H1 (cell line): ENCODE measurements at regions not wholly inside any gene's neighbourhood (a gene's known extent, or its start where the extent isn't known, plus 50 kb on each side); places are given as distances from the start of the nearest gene placed in this dataset.

Source experiments
- CTCF ChIA-PET: fragments of 300-600 bp; sonication (Branson Sonifier 250); formaldehyde crosslinking; loops from one replicate; lab custom pipeline; 2021; ENCODE audit not compliant: partially characterized antibody; lab: Charles Lee
- POLR2A ChIA-PET: fragments of 300-600 bp; sonication (Branson Sonifier 250); formaldehyde crosslinking; loops from one replicate; lab custom pipeline; 2021; ENCODE audit warnings: inconsistent platforms; ENCODE audit not compliant: partially characterized antibody; lab: Charles Lee
- DNase-seq, 2 experiments: peaks; one replicate each; pipeline versions ENCODE4 v3.0.0 to v3.0.0-alpha.2; 2010 to 2022; ENCODE audit warnings: low spot score in 2 of 2, low read depth in 1 of 2, mixed read lengths in 1 of 2
- FAIRE-seq: peaks from 2 replicates; lab custom pipeline; 2011; peaks lifted over from hg19 to GRCh38; lab: Jason Lieb, UNC
- H2AFZ ChIP-seq: 2 replicates; pipeline ENCODE4 v1.8.1; 2012; ENCODE audit warnings: low read length, inconsistent platforms
- H2AK5ac ChIP-seq: 2 replicates; pipeline ENCODE4 v1.6.1; 2013; ENCODE audit warnings: low read depth, low read length
- H2BK120ac ChIP-seq: replicated peaks from 2 replicates; pipeline ENCODE3; 2013; ENCODE audit warnings: low read depth, low read length, inconsistent platforms
- H2BK12ac ChIP-seq: 2 replicates; pipeline ENCODE4 v1.6.1; 2013; ENCODE audit warnings: low read depth, low read length
- H2BK15ac ChIP-seq: 2 replicates; pipeline ENCODE4 v1.6.1; 2013; ENCODE audit warnings: low read length
- H2BK20ac ChIP-seq: 2 replicates; pipeline ENCODE4 v1.6.1; 2013; ENCODE audit warnings: low read length
- H2BK5ac ChIP-seq: 2 replicates; pipeline ENCODE4 v1.6.1; 2013; ENCODE audit warnings: low read depth, low read length
- H3K14ac ChIP-seq: 2 replicates; pipeline ENCODE4 v1.6.1; 2013; ENCODE audit warnings: inconsistent platforms; ENCODE audit not compliant: insufficient read length
- H3K18ac ChIP-seq: 2 replicates; pipeline ENCODE4 v1.6.1; 2013; ENCODE audit warnings: low read length; ENCODE audit errors: extremely low read depth
- H3K23ac ChIP-seq: 2 replicates; pipeline ENCODE4 v1.6.1; 2013; ENCODE audit warnings: inconsistent platforms; ENCODE audit not compliant: insufficient read length
- H3K23me2 ChIP-seq: 2 replicates; pipeline ENCODE4 v1.6.1; 2013; ENCODE audit warnings: low read depth, low read length
- H3K27ac ChIP-seq: 2 replicates; pipeline ENCODE4 v1.6.1; 2011; ENCODE audit warnings: low read depth, low read length, inconsistent platforms
- H3K27me3 ChIP-seq, 4 experiments: replicated peaks in 1 of 4; 1 replicate in 1 of 4; 2 replicates in 3 of 4; pipeline versions ENCODE4 v1.6.1 to v1.8.1; 2011 to 2013; ENCODE audit warnings: low read length in 3 of 4, mild to moderate bottlenecking in 3 of 4, inconsistent platforms in 2 of 4, mixed read lengths in 2 of 4, moderate library complexity in 1 of 4; ENCODE audit not compliant: control insufficient read depth in 3 of 4, insufficient read depth in 3 of 4; ENCODE audit errors: extremely low read depth in 1 of 4
- H3K36me3 ChIP-seq, 4 experiments: 2 replicates each; pipeline versions ENCODE4 v1.6.1 to v1.8.1; 2011 to 2013; ENCODE audit warnings: mild to moderate bottlenecking in 4 of 4, low read length in 3 of 4, moderate library complexity in 2 of 4, control low read depth in 1 of 4, inconsistent platforms in 1 of 4; ENCODE audit not compliant: insufficient read depth in 4 of 4, control insufficient read depth in 2 of 4
- H3K4ac ChIP-seq: replicated peaks from 2 replicates; pipeline ENCODE3; 2013; ENCODE audit warnings: low read length, low read depth, mixed read lengths, inconsistent platforms; ENCODE audit not compliant: insufficient read length
- H3K4me1 ChIP-seq, 4 experiments: replicated peaks in 1 of 4; 1 replicate in 1 of 4; 2 replicates in 3 of 4; pipeline versions ENCODE4 v1.6.1 to v1.8.1; 2011 to 2013; ENCODE audit warnings: low read length in 3 of 4, inconsistent platforms in 2 of 4, mixed read lengths in 1 of 4; ENCODE audit not compliant: insufficient read depth in 4 of 4, control insufficient read depth in 3 of 4
- H3K4me2 ChIP-seq, 2 experiments: 2 replicates each; pipeline versions ENCODE4 v1.6.1 to v1.8.1; 2011 to 2013; ENCODE audit warnings: low read depth in 2 of 2, low read length in 2 of 2, control low read depth in 1 of 2, inconsistent platforms in 1 of 2, mild to moderate bottlenecking in 1 of 2; ENCODE audit not compliant: insufficient read depth in 1 of 2
- H3K4me3 ChIP-seq, 4 experiments: fragments of 200-600, 300-600 bp in 1 of 4; sonication (generic), shearing (Covaris generic), sonication (Bioruptor Twin) in 1 of 4; 2 replicates each; pipeline versions ENCODE4 v1.5.1 to v1.8.1; 2011 to 2016; ENCODE audit warnings: low read length in 4 of 4, low read depth in 3 of 4, control low read depth in 2 of 4, inconsistent platforms in 2 of 4, mild to moderate bottlenecking in 2 of 4, mixed read lengths in 1 of 4, moderate library complexity in 1 of 4; ENCODE audit not compliant: insufficient read depth in 2 of 4; ENCODE audit errors: extremely low read depth in 1 of 4
- H3K56ac ChIP-seq: replicated peaks from 2 replicates; pipeline ENCODE3; 2013; ENCODE audit warnings: low read depth, mild to moderate bottlenecking, mixed read lengths, low read length, inconsistent platforms; ENCODE audit not compliant: insufficient read length
- H3K79me1 ChIP-seq: 2 replicates; pipeline ENCODE4 v1.6.1; 2013; ENCODE audit warnings: low read depth, low read length, control low read depth
- H3K79me2 ChIP-seq, 2 experiments: 2 replicates each; pipeline versions ENCODE4 v1.6.1 to v1.8.1; 2012 to 2013; ENCODE audit warnings: low read length in 2 of 2, mild to moderate bottlenecking in 2 of 2, inconsistent platforms in 1 of 2; ENCODE audit not compliant: insufficient read depth in 2 of 2, control insufficient read depth in 1 of 2
- H3K9ac ChIP-seq, 4 experiments: replicated peaks in 1 of 4; 1 replicate in 1 of 4; 2 replicates in 3 of 4; pipeline versions ENCODE4 v1.6.1 to v1.8.1; 2011 to 2013; ENCODE audit warnings: low read depth in 3 of 4, low read length in 3 of 4, control low read depth in 2 of 4, mild to moderate bottlenecking in 2 of 4, moderate library complexity in 2 of 4, inconsistent platforms in 1 of 4; ENCODE audit errors: extremely low read depth in 1 of 4
- H3K9me3 ChIP-seq, 2 experiments: 2 replicates each; pipeline versions ENCODE4 v1.6.1 to v1.8.1; 2012 to 2013; ENCODE audit warnings: mild to moderate bottlenecking in 2 of 2, moderate library complexity in 2 of 2, control low read depth in 1 of 2, inconsistent platforms in 1 of 2, low read depth in 1 of 2, low read length in 1 of 2, mixed read lengths in 1 of 2; ENCODE audit not compliant: insufficient read depth in 2 of 2
- H4K20me1 ChIP-seq, 2 experiments: replicated peaks in 1 of 2; 2 replicates each; pipeline versions ENCODE3 to v1.8.1; 2011 to 2013; ENCODE audit warnings: inconsistent platforms in 2 of 2, low read length in 2 of 2, mild to moderate bottlenecking in 1 of 2; ENCODE audit not compliant: insufficient read depth in 2 of 2, control insufficient read depth in 1 of 2
- H4K5ac ChIP-seq: 2 replicates; pipeline ENCODE4 v1.6.1; 2013; ENCODE audit warnings: low read length, low read depth, mixed read lengths, inconsistent platforms; ENCODE audit not compliant: insufficient read length
- H4K8ac ChIP-seq: 2 replicates; pipeline ENCODE4 v1.8.0; 2013; ENCODE audit warnings: mild to moderate bottlenecking, moderate library complexity, low read length, inconsistent platforms; ENCODE audit not compliant: insufficient read depth; ENCODE audit errors: extremely low read depth
- H4K91ac ChIP-seq: replicated peaks from 2 replicates; pipeline ENCODE3; 2013; ENCODE audit warnings: low read length, mixed read lengths, inconsistent platforms; ENCODE audit not compliant: insufficient read length
- CEBPB ChIP-seq: IDR thresholded peaks from 2 replicates; pipeline ENCODE4 v1.6.1; 2012; ENCODE audit warnings: low read depth, low read length
- CHD1 ChIP-seq: IDR thresholded peaks from 2 replicates; pipeline ENCODE4 v1.6.1; 2012; ENCODE audit warnings: low read depth, low read length, improper control_type of control experiment
- CTBP2 ChIP-seq: IDR thresholded peaks from 2 replicates; pipeline ENCODE4 v1.7.0; 2011; ENCODE audit warnings: borderline replicate concordance, mild to moderate bottlenecking, moderate library complexity, mixed read lengths, low read length; ENCODE audit not compliant: insufficient read depth, insufficient read length
- JUN ChIP-seq: IDR thresholded peaks from 2 replicates; pipeline ENCODE4 v1.6.1; 2011; ENCODE audit warnings: low read depth, mild to moderate bottlenecking, improper control_type of control experiment, low read length
- JUND ChIP-seq: IDR thresholded peaks from 2 replicates; pipeline ENCODE4 v1.6.1; 2011; ENCODE audit warnings: mild to moderate bottlenecking, improper control_type of control experiment, low read length
- MAFK ChIP-seq: IDR thresholded peaks from 2 replicates; pipeline ENCODE4 v1.6.1; 2012; ENCODE audit warnings: low read depth, mild to moderate bottlenecking, improper control_type of control experiment, low read length
- POU5F1 ChIP-seq: IDR thresholded peaks from 2 replicates; pipeline ENCODE4 v1.6.1; 2011; ENCODE audit warnings: low read depth, mild to moderate bottlenecking, low read length, moderate library complexity
- RFX5 ChIP-seq: IDR thresholded peaks from 2 replicates; pipeline ENCODE4 v1.6.1; 2011; ENCODE audit warnings: low read depth, low read length, improper control_type of control experiment, borderline replicate concordance
- SP1 ChIP-seq: IDR thresholded peaks from 2 replicates; pipeline ENCODE4 v1.6.1; 2011; ENCODE audit warnings: low read depth, low read length
- SP2 ChIP-seq: IDR thresholded peaks from 2 replicates; pipeline ENCODE4 v1.6.1; 2012; ENCODE audit warnings: mild to moderate bottlenecking, low read length, inconsistent platforms
- SP4 ChIP-seq: IDR thresholded peaks from 2 replicates; pipeline ENCODE4 v1.6.1; 2012; ENCODE audit warnings: low read length, inconsistent platforms
- SUZ12 ChIP-seq: fragments of 200-600 bp; sonication (generic); IDR thresholded peaks from 2 replicates; pipeline ENCODE4 v1.6.1; 2012; ENCODE audit warnings: mild to moderate bottlenecking, inconsistent platforms, low read length, moderate library complexity, mixed read lengths
- TCF12 ChIP-seq: IDR thresholded peaks from 2 replicates; pipeline ENCODE4 v1.6.1; 2011; ENCODE audit warnings: low read depth, mild to moderate bottlenecking, low read length
- YY1 ChIP-seq: IDR thresholded peaks from 2 replicates; pipeline ENCODE4 v1.6.1; 2011; ENCODE audit warnings: low read depth, mild to moderate bottlenecking, low read length
- WGBS, 2 experiments: shearing (Covaris generic) in 1 of 2; methylation state at CpG; one replicate each; pipeline versions ENCODE4 v1.1.6 to v1.1.7; 2013 to 2015; ENCODE audit warnings: low lambda C conversion rate in 2 of 2, mixed read lengths in 2 of 2, inconsistent platforms in 1 of 2, low coverage in 1 of 2, missing lambda C conversion rate in 1 of 2; ENCODE audit not compliant: insufficient replicate concordance in 2 of 2, insufficient coverage in 1 of 2, insufficient read length in 1 of 2; ENCODE audit errors: extremely low coverage in 1 of 2, missing lambda C conversion rate in 1 of 2; 5-methylcytosine and 5-hydroxymethylcytosine counted together
- TF ChIP-seq, protein P1 (sequence below): IDR thresholded peaks from 2 replicates; pipeline ENCODE4 v1.6.1; 2011; ENCODE audit warnings: low read length, improper control_type of control experiment

GRCh38 chr2:48170281-48170680 lies 144.2 kb upstream of the FOXN2 start:
- Histone ChIP-seq H3K79me1 (no peaks in the 10 kb centered on the region), H3K4me3 (no peak overlapping the region), H3K9ac (no peak overlapping the region), H4K91ac (no peak overlapping the region), H3K27me3 (no peaks in the 10 kb centered on the region), H3K4me1 (peaks cover 0 to 2% (median 0%) of the 10 kb centered on the region in 4 experiments; a peak in 1 of 7 replicates), H3K14ac (no peak overlapping the region), H4K8ac (no peak overlapping the region), H3K4ac (no peak overlapping the region), H3K27ac (no peak overlapping the region), H3K9me3 (peaks cover 3 to 4% of the 10 kb centered on the region in 2 experiments; a peak in 2 of 4 replicates), H3K36me3 (no peaks in the 10 kb centered on the region), H2BK20ac (no peak overlapping the region), H2BK120ac (no peak overlapping the region), H3K23ac (no peak overlapping the region), H4K20me1 (no peaks in the 10 kb centered on the region), H3K23me2 (no peaks in the 10 kb centered on the region), H3K18ac (no peak overlapping the region), H3K56ac (no peak overlapping the region), H3K4me2 (no peak overlapping the region), H2AFZ (no peak overlapping the region; the same call in 1 of the 2 replicates), H3K79me2 (no peaks in the 10 kb centered on the region), H2BK12ac (no peak overlapping the region), H4K5ac (no peak overlapping the region), H2BK15ac (no peak overlapping the region), H2AK5ac (no peak overlapping the region), H2BK5ac (no peak overlapping the region)
- WGBS, 2 experiments: 96% methylated on average over 4 of the region's 4 CpGs; no CpG with 5 or more reads in 1 of the 2 experiments
- TF ChIP-seq RFX5 (no peak), JUN (no peak), JUND (no peak), CTBP2 (no peak), CEBPB (no peak), SUZ12 (no peak), YY1 (no peak), TCF12 (no peak), SP1 (no peak), SP2 (no peak), MAFK (no peak), SP4 (no peak), CHD1 (no peak), POU5F1 (no peak)
- TF ChIP-seq, protein P1, sequence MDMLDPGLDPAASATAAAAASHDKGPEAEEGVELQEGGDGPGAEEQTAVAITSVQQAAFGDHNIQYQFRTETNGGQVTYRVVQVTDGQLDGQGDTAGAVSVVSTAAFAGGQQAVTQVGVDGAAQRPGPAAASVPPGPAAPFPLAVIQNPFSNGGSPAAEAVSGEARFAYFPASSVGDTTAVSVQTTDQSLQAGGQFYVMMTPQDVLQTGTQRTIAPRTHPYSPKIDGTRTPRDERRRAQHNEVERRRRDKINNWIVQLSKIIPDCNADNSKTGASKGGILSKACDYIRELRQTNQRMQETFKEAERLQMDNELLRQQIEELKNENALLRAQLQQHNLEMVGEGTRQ: no peak
- CTCF ChIA-PET: interaction anchor here (0.6 to 1.3 kb wide), 3 partner anchors 15 to 64 kb away, joined by 3 read pairs; no protein-coding TSS in a partner anchor
- FAIRE-seq (no peak), DNase-seq (no peak)
- POLR2A ChIA-PET: no interaction called here
